ENCODE measurements at regions not wholly inside any gene's neighbourhood (a gene's known extent, or its start where the extent isn't known, plus 50 kb on each side); places are given as distances from the start of the nearest gene placed in this dataset.

GRCh38 chr7:34237493-34237849 lies 332.1 kb downstream of the BMPER start:
- TF ChIP-seq CTCF (conservative IDR thresholded peaks at IDR 0.05; ENCODE audit: low read length) (no peak), EZH2phosphoT487 (IDR thresholded peaks at IDR 0.05; ENCODE audit: borderline replicate concordance) (no peak)

All from Loucy (cell line).